ENCODE measurements at regions not wholly inside any gene's neighbourhood (a gene's known extent, or its start where the extent isn't known, plus 50 kb on each side); places are given as distances from the start of the nearest gene placed in this dataset.

DNA sequence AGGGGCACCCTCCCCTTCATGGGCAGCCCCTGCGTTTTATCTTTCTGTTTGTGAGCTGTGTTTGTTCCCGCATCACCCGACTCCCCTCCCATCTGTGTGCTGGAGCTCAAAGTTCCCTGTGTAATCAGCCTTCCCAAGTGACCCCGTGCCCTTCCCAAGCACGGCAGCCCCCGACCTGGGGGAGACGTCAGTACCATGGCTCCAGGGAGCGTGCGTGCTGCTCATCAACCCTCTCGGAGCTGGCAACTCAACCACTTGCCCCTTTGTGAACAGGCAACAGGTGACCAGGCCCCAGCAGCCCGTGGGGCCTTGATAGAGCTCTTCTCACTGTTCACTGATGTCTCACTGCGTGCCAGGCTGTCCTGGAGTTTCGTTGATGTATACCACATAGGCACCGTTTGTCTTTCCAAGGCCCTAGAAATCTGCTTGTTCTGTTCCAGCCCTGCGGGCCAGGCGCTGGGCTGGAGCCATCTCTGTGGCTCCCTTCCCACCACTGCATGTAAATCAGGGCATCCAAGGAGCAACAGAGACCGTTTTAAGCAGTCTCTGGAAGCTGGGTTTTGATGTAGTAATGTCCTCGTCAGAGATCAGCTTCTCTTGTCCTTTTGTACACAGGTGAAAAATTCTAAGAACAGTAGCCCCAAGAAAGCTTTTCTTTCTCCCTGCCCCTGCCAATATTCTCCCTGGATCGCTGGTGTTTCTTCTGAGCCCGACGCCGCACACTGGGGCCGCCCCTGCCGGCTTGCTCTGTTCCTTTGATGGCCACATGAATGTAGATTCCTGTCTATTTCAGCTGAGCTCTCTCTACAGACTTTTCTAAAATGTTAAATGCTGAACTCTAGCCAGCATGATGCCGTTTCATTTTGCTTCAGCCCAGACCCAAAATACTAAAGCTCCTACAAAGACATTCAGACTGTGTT is 107.0 kb upstream of the PTPRM start:
- TF ChIP-seq, protein P1, sequence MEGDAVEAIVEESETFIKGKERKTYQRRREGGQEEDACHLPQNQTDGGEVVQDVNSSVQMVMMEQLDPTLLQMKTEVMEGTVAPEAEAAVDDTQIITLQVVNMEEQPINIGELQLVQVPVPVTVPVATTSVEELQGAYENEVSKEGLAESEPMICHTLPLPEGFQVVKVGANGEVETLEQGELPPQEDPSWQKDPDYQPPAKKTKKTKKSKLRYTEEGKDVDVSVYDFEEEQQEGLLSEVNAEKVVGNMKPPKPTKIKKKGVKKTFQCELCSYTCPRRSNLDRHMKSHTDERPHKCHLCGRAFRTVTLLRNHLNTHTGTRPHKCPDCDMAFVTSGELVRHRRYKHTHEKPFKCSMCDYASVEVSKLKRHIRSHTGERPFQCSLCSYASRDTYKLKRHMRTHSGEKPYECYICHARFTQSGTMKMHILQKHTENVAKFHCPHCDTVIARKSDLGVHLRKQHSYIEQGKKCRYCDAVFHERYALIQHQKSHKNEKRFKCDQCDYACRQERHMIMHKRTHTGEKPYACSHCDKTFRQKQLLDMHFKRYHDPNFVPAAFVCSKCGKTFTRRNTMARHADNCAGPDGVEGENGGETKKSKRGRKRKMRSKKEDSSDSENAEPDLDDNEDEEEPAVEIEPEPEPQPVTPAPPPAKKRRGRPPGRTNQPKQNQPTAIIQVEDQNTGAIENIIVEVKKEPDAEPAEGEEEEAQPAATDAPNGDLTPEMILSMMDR (tag by site-specific recombination; IDR thresholded peaks at IDR 0.05), result no peak
- TF ChIP-seq ZNF211 (tag by site-specific recombination; IDR thresholded peaks at IDR 0.05; ENCODE audit: low read depth) (no peak), KLF9 (tag by site-specific recombination; IDR thresholded peaks at IDR 0.05; ENCODE audit: low read depth) (no peak), ZNF768 (tag by site-specific recombination; IDR thresholded peaks at IDR 0.05) (no peak), ZNF121 (tag by site-specific recombination; IDR thresholded peaks at IDR 0.05) (no peak), RBAK (tag by site-specific recombination; IDR thresholded peaks at IDR 0.05) (no peak)
- TF ChIP-seq, protein P2, sequence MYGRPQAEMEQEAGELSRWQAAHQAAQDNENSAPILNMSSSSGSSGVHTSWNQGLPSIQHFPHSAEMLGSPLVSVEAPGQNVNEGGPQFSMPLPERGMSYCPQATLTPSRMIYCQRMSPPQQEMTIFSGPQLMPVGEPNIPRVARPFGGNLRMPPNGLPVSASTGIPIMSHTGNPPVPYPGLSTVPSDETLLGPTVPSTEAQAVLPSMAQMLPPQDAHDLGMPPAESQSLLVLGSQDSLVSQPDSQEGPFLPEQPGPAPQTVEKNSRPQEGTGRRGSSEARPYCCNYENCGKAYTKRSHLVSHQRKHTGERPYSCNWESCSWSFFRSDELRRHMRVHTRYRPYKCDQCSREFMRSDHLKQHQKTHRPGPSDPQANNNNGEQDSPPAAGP (tag by site-specific recombination; IDR thresholded peaks at IDR 0.05), result no peak

All from HEK293 (cell line).